ENCODE measurements at regions not wholly inside any gene's neighbourhood (a gene's known extent, or its start where the extent isn't known, plus 50 kb on each side); places are given as distances from the start of the nearest gene placed in this dataset.

GRCh38 chr5:117488976-117489500 lies 914.4 kb upstream of the SEMA6A start:
- no peak for TF ChIP-seq EZH2phosphoT487 (IDR thresholded peaks at IDR 0.05)
- TF ChIP-seq, protein P1, sequence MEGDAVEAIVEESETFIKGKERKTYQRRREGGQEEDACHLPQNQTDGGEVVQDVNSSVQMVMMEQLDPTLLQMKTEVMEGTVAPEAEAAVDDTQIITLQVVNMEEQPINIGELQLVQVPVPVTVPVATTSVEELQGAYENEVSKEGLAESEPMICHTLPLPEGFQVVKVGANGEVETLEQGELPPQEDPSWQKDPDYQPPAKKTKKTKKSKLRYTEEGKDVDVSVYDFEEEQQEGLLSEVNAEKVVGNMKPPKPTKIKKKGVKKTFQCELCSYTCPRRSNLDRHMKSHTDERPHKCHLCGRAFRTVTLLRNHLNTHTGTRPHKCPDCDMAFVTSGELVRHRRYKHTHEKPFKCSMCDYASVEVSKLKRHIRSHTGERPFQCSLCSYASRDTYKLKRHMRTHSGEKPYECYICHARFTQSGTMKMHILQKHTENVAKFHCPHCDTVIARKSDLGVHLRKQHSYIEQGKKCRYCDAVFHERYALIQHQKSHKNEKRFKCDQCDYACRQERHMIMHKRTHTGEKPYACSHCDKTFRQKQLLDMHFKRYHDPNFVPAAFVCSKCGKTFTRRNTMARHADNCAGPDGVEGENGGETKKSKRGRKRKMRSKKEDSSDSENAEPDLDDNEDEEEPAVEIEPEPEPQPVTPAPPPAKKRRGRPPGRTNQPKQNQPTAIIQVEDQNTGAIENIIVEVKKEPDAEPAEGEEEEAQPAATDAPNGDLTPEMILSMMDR (IDR thresholded peaks at IDR 0.05): no peak
- TF ChIP-seq EZH2 (IDR thresholded peaks at IDR 0.05): no peak

Data from neural progenitor cell (in vitro differentiated cells).